Cardiac muscle cell (in vitro differentiated cells and primary cell): ENCODE measurements at regions not wholly inside any gene's neighbourhood (a gene's known extent, or its start where the extent isn't known, plus 50 kb on each side); places are given as distances from the start of the nearest gene placed in this dataset.

Experiments
- DNase-seq, 2 donors: peaks; one replicate each; pipeline versions ENCODE4 v3.0.0 to v3.0.0-alpha.2; 2010 to 2017; ENCODE audit warnings: low read depth in 1 of 2, low spot score in 1 of 2
- H3K27ac ChIP-seq: fragments of 200-600 bp; sonication (generic); 2 replicates; pipeline ENCODE4 v1.5.1; 2016
- H3K27me3 ChIP-seq: fragments of 200-600 bp; sonication (generic); 2 replicates; pipeline ENCODE4 v1.6.0; 2016; ENCODE audit warnings: control low read depth
- H3K36me3 ChIP-seq: fragments of 200-600 bp; sonication (generic); 2 replicates; pipeline ENCODE4 v1.5.1; 2016; ENCODE audit warnings: control low read depth
- H3K4me1 ChIP-seq: fragments of 200-600 bp; sonication (generic); 2 replicates; pipeline ENCODE4 v1.8.1; 2017; ENCODE audit warnings: low read depth, mild to moderate bottlenecking, mixed run types
- H3K4me3 ChIP-seq: fragments of 200-600 bp; sonication (generic); 2 replicates; pipeline ENCODE4 v1.5.1; 2016; ENCODE audit warnings: mild to moderate bottlenecking
- H3K9me3 ChIP-seq: fragments of 200-600 bp; sonication (generic); 2 replicates; pipeline ENCODE4 v1.5.1; 2017; ENCODE audit warnings: low read depth, mild to moderate bottlenecking, control low read depth
- CTCF ChIP-seq: IDR thresholded peaks from 2 replicates; pipeline ENCODE4 v1.5.1; 2012; ENCODE audit warnings: low read depth, mild to moderate bottlenecking, low read length

DNA sequence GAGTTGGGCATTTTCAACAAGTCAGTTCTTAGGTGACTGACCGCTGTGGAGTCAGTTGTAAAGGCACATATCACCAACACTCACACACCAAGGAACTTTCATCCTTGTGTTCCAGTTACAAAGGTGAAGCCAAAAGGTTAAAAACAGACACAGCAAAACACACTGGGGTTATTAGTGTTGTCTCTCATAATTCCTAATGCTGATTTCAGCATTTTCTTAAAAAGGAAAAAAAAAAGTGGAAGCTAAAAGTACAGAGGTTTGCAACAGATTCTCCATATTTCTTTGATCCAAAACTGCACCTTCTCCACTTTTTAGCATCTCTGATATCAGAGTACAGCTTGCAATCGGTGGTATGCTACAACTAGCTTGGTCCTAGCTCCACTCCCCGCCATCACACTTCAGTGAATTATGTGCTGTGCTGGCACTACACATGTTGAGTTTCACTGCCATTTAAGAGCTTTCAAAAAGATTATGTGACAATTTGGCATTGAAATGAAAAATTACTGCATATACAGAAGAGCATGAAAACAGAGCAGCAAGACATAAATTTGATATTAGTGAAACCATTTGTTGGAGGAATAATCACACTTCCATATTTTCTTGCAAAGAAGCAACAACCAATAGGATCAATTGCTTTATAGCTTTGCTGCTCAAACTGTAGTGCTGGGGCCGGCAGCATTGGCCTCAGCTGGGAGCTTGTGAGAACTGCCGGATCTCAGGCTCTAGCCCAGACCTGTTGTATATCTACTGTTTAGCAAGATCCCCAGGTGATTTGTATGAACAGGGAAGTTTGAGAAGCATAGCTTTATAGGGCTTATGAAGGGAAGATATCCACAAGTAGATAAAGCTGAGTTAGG is 62.3 kb upstream of the DAPL1 start:
- Histone ChIP-seq H3K9me3 (no peaks in the 10 kb centered on the region), H3K4me1 (no peaks in the 10 kb centered on the region), H3K27me3 (no peaks in the 10 kb centered on the region), H3K36me3 (no peaks in the 10 kb centered on the region), H3K4me3 (no peak overlapping the region), H3K27ac (no peak overlapping the region)
- TF ChIP-seq CTCF: no peak
- DNase-seq: no peak

DNA sequence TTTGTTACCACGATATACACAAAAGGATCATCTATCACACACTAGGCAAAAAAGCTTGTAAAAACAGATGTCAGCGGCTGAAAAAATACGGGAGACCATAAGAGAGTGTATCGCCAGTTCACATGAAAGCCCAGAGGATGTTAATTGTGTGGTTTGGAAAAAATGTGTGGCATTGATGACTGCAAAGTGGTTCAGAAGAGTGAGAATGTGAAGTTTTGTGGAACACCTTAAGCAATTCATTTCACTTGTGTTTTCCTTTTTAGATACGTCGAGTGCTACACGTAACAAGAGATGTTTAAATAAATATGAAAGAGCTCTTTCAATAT is 61.7 kb upstream of the DAPL1 start:
- H3K27me3 ChIP-seq: no peaks in the 10 kb centered on the region
- no peak for TF ChIP-seq CTCF
- no peak for DNase-seq
- no peaks in the 10 kb centered on the region for H3K4me1 ChIP-seq
- H3K4me3 ChIP-seq: no peak overlapping the region
- H3K9me3 ChIP-seq: no peaks in the 10 kb centered on the region
- H3K36me3 ChIP-seq: no peaks in the 10 kb centered on the region
- H3K27ac ChIP-seq: no peak overlapping the region

DNA sequence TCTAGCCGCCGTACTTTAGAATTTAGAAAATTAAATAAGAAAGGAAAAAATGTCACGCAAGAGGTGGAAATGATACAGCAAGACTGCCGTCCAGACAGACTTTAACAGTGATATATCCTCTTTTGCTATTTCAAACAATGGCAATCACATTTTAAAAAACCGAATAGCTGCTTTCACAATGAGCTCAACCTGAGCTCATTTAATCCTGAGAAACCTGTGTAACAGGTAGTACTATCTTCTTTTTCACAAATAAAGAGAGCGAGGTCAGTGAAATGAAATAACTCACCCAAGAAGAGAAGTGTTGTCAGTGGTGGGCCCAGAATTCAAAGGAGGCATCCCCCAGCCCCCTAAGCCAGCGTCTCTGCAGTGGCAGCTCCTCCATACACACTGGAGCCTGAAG is 60.7 kb upstream of the DAPL1 start:
- no peaks in the 10 kb centered on the region for H3K9me3 ChIP-seq
- no peak overlapping the region for H3K4me3 ChIP-seq
- DNase-seq: no peak
- H3K4me1 ChIP-seq: no peaks in the 10 kb centered on the region
- no peaks in the 10 kb centered on the region for H3K36me3 ChIP-seq
- no peak for TF ChIP-seq CTCF
- H3K27me3 ChIP-seq: no peaks in the 10 kb centered on the region
- no peak overlapping the region for H3K27ac ChIP-seq

GRCh38 chr2:158735822-158736580 is 59.1 kb upstream of the DAPL1 start:
- Histone ChIP-seq H3K4me3 (no peak overlapping the region), H3K9me3 (no peaks in the 10 kb centered on the region), H3K36me3 (no peaks in the 10 kb centered on the region), H3K4me1 (no peaks in the 10 kb centered on the region), H3K27me3 (no peaks in the 10 kb centered on the region), H3K27ac (no peak overlapping the region)
- no peak for TF ChIP-seq CTCF
- DNase-seq: no peak

- TF ChIP-seq CTCF: no peak
- no peaks in the 10 kb centered on the region for H3K9me3 ChIP-seq
- H3K4me1 ChIP-seq: peaks cover 3% of the 10 kb centered on the region
- no peak for DNase-seq
- no peaks in the 10 kb centered on the region for H3K27me3 ChIP-seq
- no peak overlapping the region for H3K4me3 ChIP-seq
- no peak overlapping the region for H3K27ac ChIP-seq
- H3K36me3 ChIP-seq: no peaks in the 10 kb centered on the region
Observed at GRCh38 chr2:158738363-158738762, 56.8 kb upstream of the DAPL1 start.
